ENCODE measurements at regions not wholly inside any gene's neighbourhood (a gene's known extent, or its start where the extent isn't known, plus 50 kb on each side); places are given as distances from the start of the nearest gene placed in this dataset.

GRCh38 chr3:96538186-96538585, 276.2 kb upstream of the EPHA6 start:
- DNase-seq (ENCODE audit: low read depth) (no peak), FAIRE-seq (no peak)
- Histone ChIP-seq H3K27me3 (ENCODE audit: insufficient read depth, low read length) (no peaks in the 10 kb centered on the region), H3K9ac (ENCODE audit: low read length) (no peak overlapping the region), H3K36me3 (ENCODE audit: insufficient read depth, low read length) (no peaks in the 10 kb centered on the region), H3K79me2 (ENCODE audit: insufficient read depth, low read length) (no peaks in the 10 kb centered on the region), H3K4me1 (ENCODE audit: insufficient read depth, low read length) (no peaks in the 10 kb centered on the region), H3K27ac (ENCODE audit: low read depth, low read length) (no peak overlapping the region), H4K20me1 (ENCODE audit: insufficient read depth, low read length) (no peaks in the 10 kb centered on the region), H3K9me3 (ENCODE audit: insufficient read depth, low read depth, low read length) (no peaks in the 10 kb centered on the region), H3K4me3 (ENCODE audit: insufficient read depth, low read depth, low read length) (no peak overlapping the region), H3K4me2 (ENCODE audit: low read length) (no peak overlapping the region), H2AFZ (ENCODE audit: low read depth, low read length) (no peak overlapping the region)
- H3K4me1 Mint-ChIP-seq (ENCODE audit: low read depth, unreplicated experiment), result no peaks in the 10 kb centered on the region
- H3K36me3 Mint-ChIP-seq (ENCODE audit: low read depth, unreplicated experiment), result no peaks in the 10 kb centered on the region
- H3K27me3 Mint-ChIP-seq (ENCODE audit: low read depth, unreplicated experiment), result no peaks in the 10 kb centered on the region
- no peak overlapping the region for H3K27ac Mint-ChIP-seq (ENCODE audit: unreplicated experiment)
- H3K9me3 Mint-ChIP-seq (ENCODE audit: unreplicated experiment), result no peaks in the 10 kb centered on the region
- TF ChIP-seq CTCF (IDR thresholded peaks at IDR 0.05; ENCODE audit: insufficient read depth, low read depth, low read length) (no peak), EZH2 (IDR thresholded peaks at IDR 0.05; ENCODE audit: insufficient read depth, low read length) (no peak)
- no peak overlapping the region for H3K4me3 Mint-ChIP-seq (ENCODE audit: unreplicated experiment)

- DNase-seq (ENCODE audit: low read depth), result no peak
- no peak overlapping the region for H3K4me2 ChIP-seq (ENCODE audit: low read length)
- TF ChIP-seq CTCF (IDR thresholded peaks at IDR 0.05; ENCODE audit: insufficient read depth, low read depth, low read length) (no peak), EZH2 (IDR thresholded peaks at IDR 0.05; ENCODE audit: insufficient read depth, low read length) (no peak)
- H4K20me1 ChIP-seq (ENCODE audit: insufficient read depth, low read length), result no peaks in the 10 kb centered on the region
- no peaks in the 10 kb centered on the region for H3K4me1 ChIP-seq (ENCODE audit: insufficient read depth, low read length)
- H3K4me3 ChIP-seq (ENCODE audit: insufficient read depth, low read depth, low read length), result no peak overlapping the region
- H3K79me2 ChIP-seq (ENCODE audit: insufficient read depth, low read length), result no peaks in the 10 kb centered on the region
- no peak overlapping the region for H2AFZ ChIP-seq (ENCODE audit: low read depth, low read length)
- H3K9ac ChIP-seq (ENCODE audit: low read length), result no peak overlapping the region
- Mint-ChIP-seq H3K27me3 (ENCODE audit: low read depth, unreplicated experiment) (no peaks in the 10 kb centered on the region), H3K4me3 (ENCODE audit: unreplicated experiment) (no peak overlapping the region), H3K4me1 (ENCODE audit: low read depth, unreplicated experiment) (no peaks in the 10 kb centered on the region), H3K36me3 (ENCODE audit: low read depth, unreplicated experiment) (no peaks in the 10 kb centered on the region), H3K27ac (ENCODE audit: unreplicated experiment) (no peak overlapping the region), H3K9me3 (ENCODE audit: unreplicated experiment) (peaks cover 3% of the 10 kb centered on the region)
- FAIRE-seq, result no peak
- H3K9me3 ChIP-seq (ENCODE audit: insufficient read depth, low read depth, low read length), result no peaks in the 10 kb centered on the region
- H3K27ac ChIP-seq (ENCODE audit: low read depth, low read length), result no peak overlapping the region
- no peaks in the 10 kb centered on the region for H3K36me3 ChIP-seq (ENCODE audit: insufficient read depth, low read length)
- no peaks in the 10 kb centered on the region for H3K27me3 ChIP-seq (ENCODE audit: insufficient read depth, low read length)
These were observed 266.3 kb upstream of the EPHA6 start for GRCh38 chr3:96548073-96548472.

GRCh38 chr3:96576935-96577334, 237.5 kb upstream of the EPHA6 start:
- TF ChIP-seq EZH2 (IDR thresholded peaks at IDR 0.05; ENCODE audit: insufficient read depth, low read length) (no peak), CTCF (IDR thresholded peaks at IDR 0.05; ENCODE audit: insufficient read depth, low read depth, low read length) (no peak)
- no peaks in the 10 kb centered on the region for H4K20me1 ChIP-seq (ENCODE audit: insufficient read depth, low read length)
- no peak for FAIRE-seq

More at GRCh38 chr3:96576935-96577334, 237.5 kb upstream of the EPHA6 start:
- Mint-ChIP-seq H3K27ac (ENCODE audit: unreplicated experiment) (no peak overlapping the region), H3K9me3 (ENCODE audit: unreplicated experiment) (peaks cover 12% of the 10 kb centered on the region), H3K27me3 (ENCODE audit: low read depth, unreplicated experiment) (no peaks in the 10 kb centered on the region), H3K4me3 (ENCODE audit: unreplicated experiment) (no peak overlapping the region), H3K36me3 (ENCODE audit: low read depth, unreplicated experiment) (no peaks in the 10 kb centered on the region), H3K4me1 (ENCODE audit: low read depth, unreplicated experiment) (no peaks in the 10 kb centered on the region)
- no peaks in the 10 kb centered on the region for H3K27me3 ChIP-seq (ENCODE audit: insufficient read depth, low read length)
- H3K4me2 ChIP-seq (ENCODE audit: low read length), result no peak overlapping the region
- no peak overlapping the region for H3K27ac ChIP-seq (ENCODE audit: low read depth, low read length)
- H3K4me3 ChIP-seq (ENCODE audit: insufficient read depth, low read depth, low read length), result no peak overlapping the region
- no peak overlapping the region for H2AFZ ChIP-seq (ENCODE audit: low read depth, low read length)
- no peaks in the 10 kb centered on the region for H3K36me3 ChIP-seq (ENCODE audit: insufficient read depth, low read length)
- no peak overlapping the region for H3K9ac ChIP-seq (ENCODE audit: low read length)
- DNase-seq (ENCODE audit: low read depth), result no peak
- peaks cover 5% of the 10 kb centered on the region for H3K9me3 ChIP-seq (ENCODE audit: insufficient read depth, low read depth, low read length)
- no peaks in the 10 kb centered on the region for H3K79me2 ChIP-seq (ENCODE audit: insufficient read depth, low read length)
- H3K4me1 ChIP-seq (ENCODE audit: insufficient read depth, low read length), result no peaks in the 10 kb centered on the region

Data from astrocyte (in vitro differentiated cells and primary cell).